Skeletal muscle cell (primary cell): ENCODE measurements at regions not wholly inside any gene's neighbourhood (a gene's known extent, or its start where the extent isn't known, plus 50 kb on each side); places are given as distances from the start of the nearest gene placed in this dataset.

Experiments
- DNase-seq: peaks from one replicate; pipeline ENCODE4 v3.0.0-alpha.2; 2010; ENCODE audit warnings: low read depth
- H3K4me3 ChIP-seq: 2 replicates; pipeline ENCODE4 v1.5.1; 2011; ENCODE audit warnings: low read depth, mild to moderate bottlenecking, control low read depth, low read length, moderate library complexity

DNA sequence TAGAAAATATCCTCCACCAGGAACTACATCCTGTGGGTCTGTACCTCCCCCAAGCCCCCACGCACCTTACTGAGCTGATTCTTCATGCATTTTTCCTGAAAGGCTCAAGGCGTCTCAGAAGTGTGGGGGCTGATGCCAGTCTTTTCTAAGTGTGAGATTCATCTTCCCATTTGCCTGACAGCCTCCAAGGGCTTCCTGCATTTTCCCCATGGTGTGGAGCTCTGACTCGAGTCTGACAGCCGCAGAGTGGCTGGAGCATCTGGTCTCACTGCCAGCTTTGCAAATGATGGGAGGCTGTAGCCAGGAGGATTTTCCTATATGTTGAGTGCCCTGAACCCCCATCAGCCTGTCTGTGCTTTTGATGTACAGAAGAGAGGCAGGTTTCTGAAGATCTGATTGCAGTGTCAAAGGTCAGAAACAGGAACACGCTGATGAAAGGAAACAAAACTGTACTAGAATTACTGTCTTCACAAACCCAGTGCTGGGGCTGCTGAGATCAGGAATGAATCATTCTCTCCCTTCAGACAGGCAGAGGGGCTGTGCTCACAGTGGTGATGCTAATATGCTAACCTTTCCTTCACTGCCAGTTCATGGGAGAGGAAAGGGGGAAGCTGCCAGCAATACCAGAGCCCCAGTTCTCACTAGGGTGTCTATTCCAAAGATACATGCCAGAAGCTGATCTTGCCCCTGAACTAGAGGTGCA is 201.5 kb upstream of the C1orf174 start:
- H3K4me3 ChIP-seq, result no peak overlapping the region
- no peak for DNase-seq

DNA sequence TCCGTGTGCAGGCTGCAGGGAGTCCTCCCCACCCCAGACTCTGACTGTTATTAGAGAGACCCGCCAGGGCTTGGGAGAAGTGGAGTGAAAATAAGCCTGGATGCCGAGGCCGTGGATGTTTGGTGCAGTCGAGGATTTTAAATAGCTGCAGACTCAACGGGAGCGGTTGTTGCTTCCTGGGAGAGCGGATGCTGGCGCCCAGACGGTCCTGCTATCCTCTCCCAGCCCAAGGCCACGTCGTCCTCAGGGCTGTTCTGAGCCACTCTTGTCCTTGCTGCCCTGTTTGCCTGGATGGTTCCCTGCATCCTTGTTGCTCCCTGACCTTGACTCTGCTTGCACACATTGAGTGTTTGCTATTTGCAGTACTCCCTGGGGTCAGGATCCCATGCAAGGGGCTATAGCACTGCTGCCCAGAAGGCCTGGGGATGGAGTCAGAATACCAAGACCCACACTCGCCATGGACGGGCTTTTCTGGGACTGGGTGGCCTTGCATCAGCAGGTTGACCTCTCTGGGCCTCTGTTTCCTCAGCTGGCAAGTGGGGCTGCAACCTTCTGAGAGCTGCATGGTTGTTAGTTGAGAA is 205.3 kb upstream of the C1orf174 start:
- no peak for DNase-seq
- no peak overlapping the region for H3K4me3 ChIP-seq

DNA sequence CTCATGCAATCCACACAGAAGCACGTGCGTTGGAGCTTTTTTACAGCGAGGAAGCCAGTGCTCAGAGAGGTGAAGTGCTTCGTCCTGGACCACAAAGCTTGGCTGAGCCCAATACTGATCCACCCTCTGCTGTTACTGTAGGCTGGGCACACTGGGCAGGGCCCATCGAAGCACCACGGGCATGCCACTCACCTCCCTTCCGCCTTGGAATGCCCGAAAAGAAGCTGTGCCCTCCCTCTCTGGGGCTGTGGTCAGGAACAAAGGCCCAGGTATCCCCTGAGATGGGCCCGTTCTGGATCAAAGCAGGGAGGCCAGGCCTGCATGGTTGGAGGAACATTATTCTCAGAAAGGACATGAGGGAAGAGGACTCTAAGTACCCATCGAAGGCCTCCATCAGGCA is 206.7 kb upstream of the C1orf174 start:
- no peak overlapping the region for H3K4me3 ChIP-seq
- DNase-seq, result no peak

DNA sequence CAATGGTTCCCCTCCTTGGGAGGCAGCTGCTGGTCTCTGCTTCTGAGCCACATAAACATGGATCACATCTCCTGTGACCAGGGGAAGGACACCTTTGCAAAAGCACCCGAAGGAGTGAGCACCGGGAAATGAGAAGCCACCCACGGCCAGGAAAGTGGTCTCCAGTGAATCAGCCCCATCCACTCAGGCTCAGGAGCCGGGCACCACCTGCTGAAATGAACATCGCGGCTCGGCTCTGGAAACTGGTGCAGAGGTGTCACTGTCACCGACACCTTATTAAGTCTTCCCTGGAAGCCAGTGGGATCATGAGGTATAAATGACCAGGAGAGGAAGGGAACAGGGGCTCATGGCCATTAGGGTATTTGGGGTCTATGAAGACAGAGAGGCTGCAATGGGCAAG is 207.2 kb upstream of the C1orf174 start:
- H3K4me3 ChIP-seq, result no peak overlapping the region
- DNase-seq, result no peak

DNA sequence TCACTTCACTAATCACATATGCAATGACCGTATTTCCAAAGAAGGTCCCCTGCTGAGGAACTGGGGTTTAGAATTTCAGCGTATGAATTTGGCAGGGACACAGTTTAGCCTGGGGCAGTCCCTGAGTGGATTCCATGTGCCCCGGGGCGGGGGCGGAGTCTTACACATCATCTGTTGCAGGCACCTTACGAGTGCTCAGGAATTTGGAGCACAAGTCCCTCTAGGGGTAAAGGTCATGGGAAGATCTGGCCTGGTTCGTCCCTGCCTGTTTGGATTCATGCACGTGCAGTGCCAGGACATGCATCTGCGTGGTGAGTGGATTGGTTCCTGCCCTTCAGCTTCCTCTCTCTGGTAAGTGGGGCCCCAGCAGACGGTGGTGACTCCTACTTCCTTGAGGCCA is 208.3 kb upstream of the C1orf174 start:
- DNase-seq, result no peak
- H3K4me3 ChIP-seq, result no peak overlapping the region

DNA sequence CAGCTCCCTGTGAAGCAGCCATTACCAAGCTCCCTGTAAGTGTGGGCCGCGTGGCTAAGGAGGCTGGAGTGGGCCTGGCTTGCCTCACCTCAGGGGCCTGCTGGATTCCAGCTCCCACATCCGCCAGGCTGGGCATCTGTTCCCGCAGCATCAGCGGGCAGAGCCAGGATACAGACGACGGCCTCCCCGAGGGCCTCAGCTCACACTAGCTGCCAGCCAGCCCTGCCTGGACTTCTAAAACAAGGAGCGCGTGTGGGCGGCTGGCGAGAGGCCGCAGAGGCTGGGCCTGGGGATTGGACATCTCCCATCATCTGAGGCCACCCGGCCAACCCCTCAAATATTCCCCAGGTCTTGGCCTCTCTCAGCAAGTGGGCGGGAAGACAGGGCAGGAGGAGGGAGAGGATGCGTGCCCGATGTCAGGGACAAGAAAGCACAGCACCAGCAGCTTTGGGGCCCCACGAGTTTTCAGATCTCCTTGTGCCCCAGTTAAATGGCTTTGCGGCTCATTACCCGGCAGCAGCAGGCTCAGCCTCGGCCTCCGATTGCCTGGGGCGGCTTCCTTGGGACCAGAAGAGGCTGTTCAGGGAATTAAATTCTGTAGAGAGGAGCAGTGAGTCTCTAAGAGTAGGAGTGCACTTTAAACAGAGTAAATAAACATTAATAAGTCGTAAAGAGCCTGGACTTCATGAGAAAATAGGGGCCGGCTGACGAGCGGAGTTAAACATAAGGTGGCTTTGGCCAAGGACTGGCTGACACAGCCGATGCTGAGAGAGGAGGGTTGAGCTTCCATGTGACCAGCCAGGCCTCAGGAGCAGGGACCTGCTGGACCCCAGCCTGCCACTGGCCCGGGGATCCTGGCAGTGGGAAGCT is 208.9 kb upstream of the C1orf174 start:
- DNase-seq, result no peak
- H3K4me3 ChIP-seq, result no peak overlapping the region

DNA sequence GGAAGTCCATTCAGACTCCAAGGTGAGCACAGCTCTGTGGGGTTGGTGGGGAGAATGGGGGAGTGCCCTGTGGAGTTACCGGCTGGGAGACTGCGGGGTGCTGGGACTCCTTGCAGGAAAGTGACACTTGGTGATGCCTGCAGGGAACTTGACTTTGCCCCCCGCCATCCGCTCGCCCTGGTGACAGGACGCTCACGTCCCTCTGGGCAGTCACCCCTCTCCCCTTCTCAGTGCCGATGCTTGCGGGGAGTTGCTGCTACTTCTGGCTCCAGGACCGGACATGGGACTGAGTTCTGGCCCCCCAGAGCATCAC is 209.5 kb upstream of the C1orf174 start:
- no peak overlapping the region for H3K4me3 ChIP-seq
- no peak for DNase-seq

DNA sequence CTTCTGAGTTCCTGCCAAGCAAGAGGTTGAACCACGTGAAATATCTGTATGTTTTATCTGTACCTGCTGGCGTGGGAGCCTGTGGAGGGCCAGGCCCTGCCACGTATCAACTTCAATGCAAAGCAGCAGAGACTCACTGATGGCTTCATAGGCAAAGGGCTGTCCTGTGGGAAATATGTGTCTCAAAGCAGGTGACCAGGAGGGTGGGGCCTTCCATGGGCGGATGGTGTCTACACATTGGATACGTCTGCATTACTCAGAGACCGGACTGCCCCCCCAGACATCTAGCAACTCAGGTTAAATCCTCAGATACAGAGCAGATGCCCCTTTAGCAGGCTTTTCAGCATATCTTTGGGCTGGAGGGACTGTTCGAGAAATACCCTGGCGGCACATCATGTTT is 210.8 kb upstream of the C1orf174 start:
- DNase-seq, result no peak
- H3K4me3 ChIP-seq, result no peak overlapping the region

DNA sequence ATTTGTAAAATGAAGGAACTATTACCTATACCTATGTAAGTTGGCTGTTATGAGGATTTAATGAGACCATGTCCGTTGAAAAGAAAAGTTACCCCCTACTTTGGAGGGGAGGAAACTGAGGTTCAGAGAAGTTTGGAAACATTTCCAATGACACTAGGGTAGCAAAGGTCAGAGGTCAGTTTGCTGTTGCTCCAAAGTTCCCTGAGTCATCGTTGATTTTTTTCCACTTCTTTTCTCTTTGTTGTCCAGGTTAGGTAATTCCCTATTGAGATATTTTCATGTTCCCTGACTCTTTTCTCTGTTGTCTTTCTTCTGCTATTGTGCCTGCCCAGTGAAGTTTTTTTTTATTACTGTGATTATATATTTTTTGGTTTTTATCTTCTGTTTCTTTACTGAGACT is 213.8 kb upstream of the C1orf174 start:
- DNase-seq, result no peak
- no peak overlapping the region for H3K4me3 ChIP-seq

DNA sequence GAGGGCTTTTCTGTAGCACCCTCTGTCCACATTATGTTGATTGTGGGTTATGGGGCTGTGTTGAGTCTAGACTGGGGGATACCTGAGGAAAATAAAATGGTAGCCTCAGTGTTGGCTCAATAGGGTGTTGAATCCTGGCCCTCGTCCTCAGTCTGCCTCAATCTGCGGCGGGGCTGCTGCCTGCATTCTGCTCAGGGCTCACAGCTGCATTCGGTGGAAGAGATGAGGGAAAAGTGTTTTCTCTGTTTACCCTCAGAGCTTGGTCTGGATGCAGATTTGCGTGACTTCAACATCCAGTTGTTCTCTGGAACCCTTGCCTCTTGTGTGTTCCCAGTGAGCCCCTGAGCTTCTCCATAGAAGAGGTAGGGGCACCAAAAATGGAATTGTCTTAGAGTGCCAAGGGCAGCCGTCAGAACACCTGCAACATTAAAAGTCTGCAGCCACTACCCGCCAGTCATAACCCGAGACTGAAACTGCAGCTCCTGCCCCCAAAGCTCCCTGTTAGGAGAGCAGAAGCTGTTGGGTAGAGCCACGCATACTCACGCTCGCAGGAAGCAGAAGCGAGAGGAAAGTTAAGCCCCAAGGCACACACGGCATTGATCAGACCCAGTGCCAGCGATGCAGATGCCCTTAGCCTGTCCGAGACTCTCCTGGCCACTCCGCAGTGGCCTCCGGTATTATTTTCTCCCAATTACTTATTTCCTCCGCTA is 215.3 kb upstream of the C1orf174 start:
- DNase-seq, result no peak
- H3K4me3 ChIP-seq, result no peak overlapping the region

DNA sequence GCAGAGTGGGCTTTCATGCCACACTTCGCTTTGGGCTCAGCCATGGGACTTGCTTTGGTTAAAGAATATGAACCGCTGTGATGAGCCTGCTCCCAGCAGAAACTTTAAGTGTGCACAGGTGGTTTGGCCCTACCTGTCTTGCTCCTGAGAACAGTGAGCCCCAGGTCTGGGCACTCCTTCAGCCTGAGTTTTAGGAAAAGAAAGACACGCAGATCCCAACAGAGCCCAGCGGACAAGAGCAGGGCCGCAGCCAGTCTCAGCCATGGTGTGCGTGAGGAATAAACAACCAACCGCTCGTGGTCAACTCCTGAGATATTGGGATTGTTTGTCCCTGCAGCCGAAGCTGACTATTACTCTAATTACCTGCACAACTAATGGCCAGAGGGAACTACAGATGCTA is 217.1 kb upstream of the C1orf174 start:
- no peak overlapping the region for H3K4me3 ChIP-seq
- DNase-seq, result no peak

DNA sequence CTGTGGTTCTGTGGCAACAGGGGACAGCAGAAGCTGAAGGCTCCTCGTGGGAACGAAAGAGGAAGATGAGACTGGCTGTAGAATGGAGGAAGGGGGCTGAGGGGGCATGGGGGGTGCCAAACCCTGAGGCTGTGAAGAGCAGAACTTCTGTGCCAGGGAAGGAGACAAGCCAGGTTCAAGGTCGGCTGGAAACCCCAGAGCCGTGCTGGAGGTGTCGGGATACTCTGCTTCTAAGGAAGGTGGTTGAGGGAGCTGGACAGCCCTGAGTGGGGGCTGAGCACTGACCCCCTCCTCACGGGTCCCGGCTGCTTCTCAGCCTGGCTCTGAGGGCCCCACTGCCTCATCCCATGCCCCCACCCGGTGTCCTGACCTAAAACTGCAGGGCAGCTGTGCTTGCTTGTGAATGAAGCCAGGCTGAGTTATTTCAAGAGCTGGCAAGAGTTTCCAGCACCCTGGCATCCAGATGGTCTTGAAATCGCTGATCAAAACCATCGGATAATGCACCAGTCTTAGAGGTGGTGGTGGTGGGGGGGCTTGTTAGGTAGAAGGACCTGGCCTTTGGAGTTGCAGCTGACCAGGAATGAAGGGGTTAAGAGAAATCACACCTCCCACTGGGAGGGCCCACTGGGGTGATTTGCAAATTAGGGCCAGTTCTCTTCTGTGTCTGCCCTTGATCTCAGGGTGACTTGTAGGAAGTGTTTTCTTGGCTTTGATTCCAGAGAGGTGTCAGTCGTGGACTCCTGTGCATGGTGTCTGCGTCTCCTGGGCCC is 218.9 kb upstream of the C1orf174 start:
- DNase-seq, result no peak

DNA sequence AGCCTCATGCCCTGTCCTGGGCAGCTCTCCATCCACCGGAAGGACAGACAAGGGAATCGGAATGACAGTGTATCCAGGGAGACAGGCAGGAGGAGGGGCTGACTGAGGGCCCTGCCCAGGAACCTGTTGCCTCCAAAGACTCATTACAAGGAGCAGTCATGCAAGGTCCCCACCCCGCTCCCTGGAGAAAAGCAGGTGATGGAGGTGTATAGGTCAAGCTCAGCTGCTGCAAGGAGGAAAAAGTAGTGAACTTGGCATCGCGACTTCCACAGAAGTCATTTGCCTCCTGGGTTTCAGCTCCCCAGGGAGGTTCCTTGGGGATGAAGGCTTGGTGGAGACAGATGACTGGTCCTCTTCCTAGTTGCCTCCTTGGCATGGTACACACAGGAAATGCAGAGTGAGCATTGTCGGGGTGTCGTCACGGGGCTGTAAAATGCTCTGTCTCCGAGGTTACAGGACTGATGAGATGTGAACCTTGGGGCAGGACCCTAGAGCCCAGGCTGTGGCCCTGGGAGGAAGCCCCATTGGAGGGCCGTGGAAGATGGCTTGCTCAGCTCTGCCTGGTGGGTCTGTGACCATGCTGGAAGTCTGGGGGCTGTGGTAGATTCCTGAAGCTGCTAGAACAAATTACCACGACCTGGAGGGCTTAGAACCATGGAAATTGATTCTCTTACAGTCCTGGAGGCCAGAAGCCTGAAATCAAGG is 219.6 kb upstream of the C1orf174 start:
- no peak for DNase-seq
- no peak overlapping the region for H3K4me3 ChIP-seq

More for the DNA sequence above, 218.9 kb upstream of the C1orf174 start:
- no peak overlapping the region for H3K4me3 ChIP-seq

DNA sequence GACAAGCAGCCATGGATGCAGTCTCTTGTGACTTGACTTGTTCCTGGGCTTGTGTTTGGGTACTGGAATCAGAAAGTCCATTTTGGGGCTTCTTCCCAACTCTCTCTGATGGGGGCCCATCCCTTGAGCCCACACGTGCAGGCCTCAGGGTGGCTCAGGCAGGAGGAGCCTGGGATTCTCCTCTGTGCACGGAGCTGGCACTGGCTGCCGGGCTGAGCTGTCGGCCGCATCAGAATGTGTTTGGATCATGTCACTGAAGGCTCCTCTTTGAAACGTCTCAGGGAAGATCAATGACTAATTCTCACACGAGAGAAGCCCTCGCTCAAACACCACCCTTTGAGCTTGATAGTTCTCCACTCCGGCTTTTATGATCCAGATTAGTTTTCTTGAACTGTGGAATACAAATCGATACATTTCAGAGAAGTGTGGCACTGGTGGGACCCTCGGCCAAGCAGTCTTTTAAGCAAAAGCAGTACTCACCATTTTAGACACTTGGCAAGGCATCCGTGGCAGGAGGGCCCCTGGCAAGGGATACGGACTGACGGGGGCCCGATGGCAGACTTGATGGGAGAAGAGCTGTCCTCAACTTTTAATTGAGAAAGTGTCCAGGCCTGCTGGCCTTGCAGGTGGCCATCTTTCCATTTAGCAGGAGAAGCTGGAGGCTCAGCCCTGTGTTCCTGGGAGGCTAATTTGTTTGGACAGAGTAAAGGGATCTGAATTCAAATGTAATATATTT is 220.7 kb upstream of the C1orf174 start:
- DNase-seq, result no peak
- H3K4me3 ChIP-seq, result no peak overlapping the region

DNA sequence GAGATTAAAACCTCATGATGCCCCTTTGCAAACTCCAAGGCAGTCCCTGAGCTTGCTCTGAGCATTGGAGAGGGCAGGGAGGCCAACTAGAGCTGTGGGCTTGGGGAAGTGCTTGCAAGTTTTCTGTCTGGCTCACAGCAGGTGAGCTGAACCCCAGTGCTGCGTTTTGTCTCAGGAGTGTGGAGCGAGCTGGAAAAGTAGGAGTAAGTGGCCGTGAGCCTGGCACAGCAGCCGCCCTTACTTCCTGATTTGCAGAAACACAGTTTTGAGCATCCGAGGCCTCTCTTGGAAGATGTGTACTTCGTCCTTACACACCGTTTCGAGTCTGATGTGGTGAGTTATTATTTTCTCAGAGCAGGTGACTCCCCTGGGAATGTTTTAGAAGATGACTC is 221.2 kb upstream of the C1orf174 start:
- H3K4me3 ChIP-seq, result no peak overlapping the region
- no peak for DNase-seq

DNA sequence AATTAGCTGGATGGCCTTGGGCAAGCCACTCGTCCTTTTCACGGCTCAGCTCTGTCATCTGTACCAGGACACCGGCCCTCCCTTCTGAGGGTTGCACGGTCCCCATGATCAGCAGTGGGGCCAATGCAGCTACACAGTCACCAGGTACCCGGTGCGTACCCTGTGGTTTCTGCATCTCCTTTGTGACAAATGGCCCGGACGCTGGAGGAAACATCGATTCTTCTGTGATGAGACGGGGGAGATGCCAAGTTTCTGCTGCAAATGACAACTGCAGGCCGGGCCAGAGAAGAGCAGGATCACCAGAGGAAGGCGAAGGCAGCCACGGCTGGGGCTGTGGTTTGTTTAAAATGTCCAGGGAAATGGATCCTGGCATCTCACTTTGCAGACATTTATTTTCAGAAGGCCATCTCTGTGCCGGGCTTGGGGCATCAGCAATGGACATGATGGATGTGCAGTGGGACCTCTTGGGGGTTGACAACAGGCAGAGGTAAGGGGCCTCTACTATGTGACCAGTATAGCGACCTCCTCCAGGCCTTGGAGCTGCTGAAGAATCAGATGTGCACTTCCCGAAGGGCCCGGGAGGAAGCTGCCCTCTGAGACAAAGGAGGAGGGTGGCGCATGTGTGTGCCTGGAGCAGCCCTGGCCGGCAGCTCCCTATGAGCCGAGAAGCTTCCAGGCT is 221.9 kb upstream of the C1orf174 start:
- DNase-seq, result no peak

DNA sequence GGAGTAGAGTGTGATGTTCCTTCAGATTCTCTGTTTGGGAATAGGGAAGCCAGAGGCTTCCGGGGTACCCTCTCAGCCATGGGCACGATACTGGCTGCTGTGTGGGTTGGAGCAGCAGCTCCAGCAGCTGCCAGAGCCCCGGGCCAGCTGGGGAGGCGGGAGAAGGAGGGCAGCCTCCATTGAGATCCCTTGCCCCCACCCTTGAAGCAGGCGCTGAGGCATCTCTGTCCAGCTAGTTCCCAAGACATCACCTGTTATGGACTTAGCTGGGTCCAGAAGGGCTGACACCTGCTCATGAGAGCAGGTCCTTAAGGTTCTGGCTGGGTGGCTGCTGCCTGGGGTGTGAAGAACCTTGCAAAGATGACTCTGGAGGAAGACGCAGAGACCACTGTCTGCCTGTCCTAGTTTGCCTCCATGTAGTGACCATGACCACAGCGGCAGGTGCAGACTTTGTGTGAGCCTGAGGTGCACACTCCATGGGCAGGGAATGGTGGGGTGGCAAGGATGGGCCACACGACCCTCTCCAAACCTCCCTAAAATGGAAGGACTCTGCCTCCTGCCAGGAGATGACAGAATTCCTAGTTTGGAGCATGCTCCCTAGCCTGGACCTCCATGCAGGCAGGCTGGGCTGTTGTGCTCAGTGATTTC is 222.6 kb upstream of the C1orf174 start:
- DNase-seq, result no peak
- no peak overlapping the region for H3K4me3 ChIP-seq

More for the DNA sequence above, 221.9 kb upstream of the C1orf174 start:
- no peak overlapping the region for H3K4me3 ChIP-seq
